GM21528 (cell line): ENCODE measurements at regions not wholly inside any gene's neighbourhood (a gene's known extent, or its start where the extent isn't known, plus 50 kb on each side); places are given as distances from the start of the nearest gene placed in this dataset.
"Not testable (repeated sequence)": the region's sequence is repeated elsewhere in the genome, so short reads cannot be mapped to it uniquely, and the experiment has no call there.

Experiments used
- ATAC-seq: cut with Tn5 transposase; IDR thresholded peaks from one replicate; pipeline ENCODE4 v1.9.1; 2021; ENCODE audit warnings: mild to moderate bottlenecking, moderate library complexity; ENCODE audit not compliant: unreplicated experiment, low FRiP score

DNA sequence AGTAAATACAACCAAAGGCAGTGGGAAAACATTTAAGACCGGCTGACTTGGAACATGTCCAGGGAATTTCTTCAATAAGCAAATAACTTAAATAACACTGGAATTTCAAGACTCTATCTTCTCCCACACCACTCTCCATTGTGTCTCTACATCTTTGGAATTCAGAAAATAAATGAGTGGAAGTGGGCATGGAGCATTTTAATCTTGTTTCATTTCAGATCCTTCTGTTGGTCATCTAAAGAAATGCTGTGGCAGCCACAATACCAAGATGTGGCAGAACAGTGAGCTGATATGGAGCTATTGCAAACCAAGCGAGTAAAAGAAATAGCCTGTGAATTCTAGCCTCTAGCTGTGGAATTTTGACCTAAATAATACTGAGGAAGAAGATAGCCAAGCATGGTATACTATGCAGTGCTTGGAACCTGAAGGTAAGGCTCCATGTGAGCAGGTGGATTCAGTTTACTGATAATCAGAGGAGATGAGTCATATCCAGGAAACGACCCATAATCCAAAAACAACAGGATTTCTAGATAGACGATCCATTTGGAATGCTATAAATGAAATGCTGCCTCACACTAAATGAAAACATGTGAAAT is 157.1 kb upstream of the SCN7A start:
- no peak for ATAC-seq

GRCh38 chr2:166647935-166648334 is 153.9 kb upstream of the SCN7A start:
- no peak for ATAC-seq

DNA sequence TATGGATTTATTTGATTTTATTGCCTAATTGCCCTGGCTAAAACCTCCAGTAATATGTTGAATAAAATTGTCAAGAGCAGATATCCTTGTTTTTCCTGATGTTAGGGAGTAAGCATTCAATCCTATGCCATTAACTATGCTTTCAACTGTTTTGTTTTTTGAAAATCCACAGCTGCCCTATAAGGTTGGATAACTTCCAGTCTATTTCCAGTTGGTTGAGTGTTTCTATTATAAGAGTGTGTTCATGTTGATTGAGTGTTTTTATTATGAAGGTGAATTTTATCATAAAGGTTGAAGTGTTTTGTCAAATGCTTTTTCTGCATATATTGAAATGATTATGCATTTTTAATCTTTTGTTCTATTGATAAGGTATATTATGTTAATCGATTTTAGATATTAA is 149.9 kb upstream of the SCN7A start:
- ATAC-seq = no peak

DNA sequence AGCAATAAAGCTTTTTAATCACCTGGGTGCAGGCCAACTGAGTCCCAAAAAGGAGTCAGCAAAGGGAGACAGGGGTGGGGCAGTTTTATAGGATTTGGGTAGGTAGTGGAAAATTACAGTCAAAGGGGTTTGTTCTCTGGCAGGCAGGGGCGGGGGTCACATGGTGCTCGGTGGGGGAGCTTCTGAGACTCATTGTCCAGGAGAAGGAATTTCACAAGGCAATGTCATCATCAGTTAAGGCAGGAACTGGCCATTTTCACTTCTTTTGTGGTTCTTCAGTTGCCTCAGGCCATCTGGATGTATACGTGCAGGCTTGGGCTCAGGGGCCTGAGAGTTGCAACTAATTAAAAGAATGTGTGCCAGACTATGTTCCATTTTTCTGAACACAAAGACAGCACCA is 147.5 kb upstream of the SCN7A start:
- not testable (repeated sequence) for ATAC-seq

DNA sequence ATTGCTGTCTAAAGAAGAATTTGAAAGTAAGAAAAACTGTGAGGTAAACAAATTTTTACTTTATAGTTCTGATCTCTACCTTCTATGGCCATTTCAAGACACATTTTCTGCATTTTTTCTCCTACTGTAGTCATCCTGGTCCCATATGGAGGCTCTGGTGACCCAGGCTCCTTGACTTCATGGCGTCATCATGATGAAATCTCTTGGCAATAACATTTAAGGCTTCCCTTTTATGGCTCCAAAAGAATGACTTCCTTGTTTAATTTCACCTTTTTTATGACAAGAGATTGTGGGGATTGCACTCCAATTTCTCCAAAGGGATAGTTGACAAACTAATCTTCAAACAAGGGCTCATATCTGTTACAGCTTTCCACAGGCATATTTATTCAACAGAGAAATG is 143.0 kb upstream of the SCN7A start:
- ATAC-seq = no peak

- ATAC-seq = no peak
Observed at GRCh38 chr2:166634706-166635105, 140.7 kb upstream of the SCN7A start.

GRCh38 chr2:166632616-166633015 is 138.6 kb upstream of the SCN7A start:
- ATAC-seq = no peak

DNA sequence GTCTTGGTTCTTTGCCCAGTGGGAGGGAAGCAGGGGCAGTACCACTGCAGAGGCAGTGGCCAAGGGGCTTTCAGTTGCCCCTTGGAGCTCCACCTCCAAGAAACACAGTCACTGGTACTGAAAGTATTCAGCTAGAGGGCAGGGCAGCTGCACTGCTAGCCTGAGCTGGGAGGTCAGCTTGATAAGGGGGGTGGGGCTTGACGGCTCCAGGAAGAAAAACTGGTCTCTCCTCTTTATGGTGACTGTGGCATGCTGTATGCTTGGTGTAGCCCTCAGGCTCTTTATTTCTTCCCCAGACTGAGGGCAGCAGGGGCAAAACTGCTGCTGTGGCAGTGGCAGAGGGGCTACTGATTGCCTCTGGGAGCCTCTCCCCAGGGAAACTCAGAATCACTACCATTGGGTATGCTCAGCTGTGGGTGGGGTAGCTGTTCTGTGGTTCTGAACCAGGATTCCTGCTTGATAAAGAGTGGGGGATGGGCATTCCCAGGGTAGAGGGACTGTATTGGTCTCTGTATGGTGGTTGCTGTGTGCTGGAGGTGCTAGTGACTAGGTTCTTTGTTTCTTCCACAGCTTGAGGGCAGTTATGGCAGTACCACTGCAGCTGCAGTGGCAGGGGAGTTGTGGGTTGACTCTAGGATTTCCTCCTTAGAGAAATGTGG is 134.6 kb upstream of the SCN7A start:
- no peak for ATAC-seq

DNA sequence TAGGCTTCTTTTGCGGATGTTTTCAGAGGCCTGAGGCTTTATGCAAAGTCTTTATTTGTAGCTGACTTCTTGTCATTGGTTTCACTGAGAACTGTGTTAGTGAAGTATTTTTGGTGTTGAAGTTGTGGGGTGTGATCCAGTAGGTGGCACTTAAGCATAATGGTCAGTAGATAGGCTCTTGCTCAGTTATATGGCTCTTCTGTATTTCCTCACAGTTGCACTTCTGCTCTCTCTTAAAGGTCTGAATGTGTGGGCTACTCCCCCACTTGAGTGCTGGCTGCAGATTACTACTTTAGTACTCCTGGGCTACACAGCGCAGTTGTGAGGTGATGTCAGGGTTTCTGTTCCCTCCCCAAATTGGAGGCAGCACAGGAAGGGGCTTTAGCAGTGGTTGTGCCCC is 133.8 kb upstream of the SCN7A start:
- ATAC-seq = no peak

DNA sequence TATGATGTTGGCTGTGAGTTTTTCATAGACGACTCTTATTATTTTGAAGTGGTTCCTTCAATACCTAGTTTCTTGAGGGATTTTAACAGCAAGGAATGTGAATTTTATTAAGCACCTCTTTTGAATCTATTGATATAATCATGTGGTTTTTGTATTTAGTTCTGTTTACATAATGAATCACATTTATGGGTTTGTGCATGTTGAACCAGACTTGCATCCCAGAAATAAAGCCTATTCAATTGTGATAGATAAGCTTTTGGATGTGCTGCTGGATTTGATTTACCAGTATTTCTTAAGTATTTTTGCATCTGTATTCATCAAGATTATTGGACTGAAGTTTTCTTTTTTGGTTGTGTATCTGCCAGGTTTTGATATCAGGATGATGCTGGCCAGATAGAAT is 131.6 kb upstream of the SCN7A start:
- ATAC-seq = no peak

GRCh38 chr2:166614503-166614902 is 120.5 kb upstream of the SCN7A start:
- ATAC-seq = no peak

GRCh38 chr2:166614029-166614428 is 120.0 kb upstream of the SCN7A start:
- ATAC-seq = no peak

DNA sequence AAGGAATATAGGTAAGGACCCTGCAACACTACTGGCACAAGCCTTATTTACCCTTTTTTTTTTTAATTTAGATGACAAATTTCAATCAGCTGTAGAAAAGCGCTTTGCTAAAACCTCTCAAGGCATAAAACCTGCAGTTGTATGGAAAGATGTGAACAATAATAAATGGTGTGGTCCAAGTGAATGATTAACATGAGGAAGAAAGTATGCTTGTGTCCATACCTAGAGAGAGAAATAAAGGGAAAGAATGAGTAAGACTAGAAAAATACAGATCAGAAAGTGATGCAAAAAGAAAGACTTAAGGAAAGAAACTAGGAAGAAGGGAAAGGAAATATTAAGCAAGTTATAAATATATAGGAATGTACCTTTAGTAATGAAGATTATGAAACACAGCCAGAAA is 119.2 kb upstream of the SCN7A start:
- no peak for ATAC-seq

DNA sequence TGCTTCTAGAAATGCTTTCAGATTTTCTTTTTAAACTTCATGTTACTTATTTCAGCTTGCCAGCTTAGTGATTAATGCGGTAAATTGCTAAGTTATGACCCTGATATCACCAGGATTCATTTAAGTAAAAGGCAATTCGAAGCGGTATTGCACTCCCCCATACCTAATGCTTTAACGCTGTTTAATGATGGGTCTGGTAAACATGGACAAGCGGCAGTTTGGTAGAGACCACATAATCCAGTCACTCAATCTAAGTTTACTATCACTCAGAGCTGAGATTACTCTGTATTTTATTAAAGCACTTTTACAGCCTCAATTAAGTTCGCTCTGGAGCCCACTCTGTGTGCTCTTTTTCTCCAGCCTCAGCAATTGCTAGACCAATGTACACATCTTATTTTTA is 118.2 kb upstream of the SCN7A start:
- no peak for ATAC-seq

DNA sequence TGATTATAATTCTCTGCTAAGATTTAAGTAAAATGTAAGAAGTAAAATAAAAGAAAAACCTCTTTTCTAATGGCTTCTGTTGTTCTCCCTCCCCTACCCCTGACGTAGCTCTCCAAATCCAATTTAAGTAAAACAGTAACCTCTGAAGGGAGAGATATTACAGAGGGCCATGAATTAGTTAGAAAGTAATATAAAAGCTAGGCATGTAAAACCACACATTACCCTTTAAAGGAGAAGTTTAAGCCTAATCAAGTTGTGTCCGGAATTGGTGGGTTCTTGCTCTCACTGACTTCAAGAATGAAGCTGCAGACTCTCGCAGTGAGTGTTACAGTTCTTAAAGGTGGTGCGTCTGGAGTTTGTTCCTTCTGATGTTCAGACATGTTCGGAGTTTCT is 116.9 kb upstream of the SCN7A start:
- ATAC-seq = no peak

- ATAC-seq = no peak
Observed at GRCh38 chr2:166610180-166610912, 116.3 kb upstream of the SCN7A start.

- no peak for ATAC-seq
Observed at GRCh38 chr2:166609183-166609959, 115.3 kb upstream of the SCN7A start.

- ATAC-seq = no peak
Observed at GRCh38 chr2:166607880-166608279, 113.8 kb upstream of the SCN7A start.

DNA sequence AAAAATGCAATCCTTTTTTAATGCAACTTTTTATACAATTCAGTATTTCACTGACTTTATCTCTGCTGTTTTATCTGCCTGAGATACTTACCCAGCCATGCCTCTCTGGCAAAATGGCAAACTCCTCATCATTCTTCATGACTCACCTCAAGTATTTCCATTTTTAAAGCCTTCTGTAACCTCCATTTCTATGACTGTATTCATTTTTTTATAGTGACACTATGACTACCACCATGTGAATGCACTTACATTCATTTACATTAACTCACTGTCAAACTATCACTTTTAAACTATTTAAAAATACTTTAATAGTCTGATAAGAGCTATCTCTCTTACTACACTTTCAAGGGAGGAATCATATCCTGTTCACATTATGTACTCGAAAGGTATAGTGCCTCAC is 99.4 kb upstream of the SCN7A start:
- no peak for ATAC-seq

DNA sequence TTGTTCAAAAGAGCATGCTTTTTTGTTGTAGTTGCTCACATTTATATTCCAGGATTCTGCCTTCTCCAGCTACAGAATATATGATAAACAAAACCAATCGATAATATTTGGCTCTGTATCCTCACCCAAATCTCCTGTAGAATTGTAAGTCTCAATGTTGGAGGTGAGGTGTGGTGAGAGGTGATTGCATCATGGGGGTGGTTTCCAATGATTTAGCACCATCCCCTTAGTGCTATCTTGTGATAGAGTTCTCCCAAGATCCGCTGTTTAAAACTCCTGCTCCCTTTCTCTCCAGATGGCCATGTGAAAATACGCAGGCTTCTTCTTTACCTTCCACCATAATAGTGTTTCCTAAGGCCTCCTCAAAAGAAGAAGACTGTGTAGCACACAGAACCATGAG is 98.7 kb upstream of the SCN7A start:
- no peak for ATAC-seq

GRCh38 chr2:166591226-166591625 is 97.2 kb upstream of the SCN7A start:
- no peak for ATAC-seq
